Endothelial cell (in vitro differentiated cells): ENCODE measurements at regions not wholly inside any gene's neighbourhood (a gene's known extent, or its start where the extent isn't known, plus 50 kb on each side); places are given as distances from the start of the nearest gene placed in this dataset.

Experiments used
- DNase-seq: peaks from one replicate; pipeline ENCODE4 v3.0.0; 2021; ENCODE audit warnings: low spot score
- H3K27ac Mint-ChIP-seq: one replicate; pipeline ENCODE4 v1.8.0; 2021; ENCODE audit warnings: mixed read lengths, inconsistent platforms; ENCODE audit not compliant: unreplicated experiment
- H3K27me3 Mint-ChIP-seq: one replicate; pipeline ENCODE4 v1.8.0; 2021; ENCODE audit warnings: mild to moderate bottlenecking, moderate library complexity, mixed read lengths, inconsistent platforms; ENCODE audit not compliant: unreplicated experiment
- H3K36me3 Mint-ChIP-seq: one replicate; pipeline ENCODE4 v1.8.0; 2021; ENCODE audit warnings: mild to moderate bottlenecking, low read depth, mixed read lengths, inconsistent platforms; ENCODE audit not compliant: unreplicated experiment
- H3K4me1 Mint-ChIP-seq: one replicate; pipeline ENCODE4 v1.8.0; 2021; ENCODE audit warnings: mild to moderate bottlenecking, mixed read lengths, inconsistent platforms; ENCODE audit not compliant: unreplicated experiment
- H3K4me3 Mint-ChIP-seq: one replicate; pipeline ENCODE4 v1.8.0; 2021; ENCODE audit warnings: mild to moderate bottlenecking, mixed read lengths, inconsistent platforms; ENCODE audit not compliant: unreplicated experiment
- H3K9me3 Mint-ChIP-seq: one replicate; pipeline ENCODE4 v1.8.0; 2021; ENCODE audit warnings: mixed read lengths, inconsistent platforms; ENCODE audit not compliant: unreplicated experiment
- CTCF ChIP-seq: fragments of 200-600 bp; sonication (generic); IDR thresholded peaks from one replicate; pipeline ENCODE4 v1.5.0; 2021; ENCODE audit warnings: antibody characterized with exemption; ENCODE audit not compliant: unreplicated experiment

GRCh38 chr6:139474145-139475108 is 100.0 kb upstream of the CITED2 start:
- Mint-ChIP-seq H3K4me3 (no peak overlapping the region), H3K9me3 (no peaks in the 10 kb centered on the region), H3K27ac (peak overlapping the region; percentile 11), H3K4me1 (peaks cover 22% of the 10 kb centered on the region), H3K36me3 (no peaks in the 10 kb centered on the region), H3K27me3 (no peaks in the 10 kb centered on the region)
- no peak for TF ChIP-seq CTCF
- DNase-seq = no peak

- H3K36me3 Mint-ChIP-seq = no peaks in the 10 kb centered on the region
- no peak overlapping the region for H3K27ac Mint-ChIP-seq
- H3K27me3 Mint-ChIP-seq = no peaks in the 10 kb centered on the region
- H3K9me3 Mint-ChIP-seq = no peaks in the 10 kb centered on the region
- H3K4me3 Mint-ChIP-seq = no peak overlapping the region
- TF ChIP-seq CTCF = no peak
- no peak for DNase-seq
- H3K4me1 Mint-ChIP-seq = peaks cover 24% of the 10 kb centered on the region
Measured at GRCh38 chr6:139473731-139474130, 99.3 kb upstream of the CITED2 start.

- no peak for TF ChIP-seq CTCF
- DNase-seq = no peak
- Mint-ChIP-seq H3K27me3 (no peaks in the 10 kb centered on the region), H3K4me1 (peaks cover 28% of the 10 kb centered on the region), H3K36me3 (no peaks in the 10 kb centered on the region), H3K27ac (no peak overlapping the region), H3K4me3 (no peak overlapping the region), H3K9me3 (no peaks in the 10 kb centered on the region)
Measured at GRCh38 chr6:139473231-139473701, 98.8 kb upstream of the CITED2 start.

- Mint-ChIP-seq H3K27ac (no peak overlapping the region), H3K27me3 (no peaks in the 10 kb centered on the region), H3K4me1 (peaks cover 32% of the 10 kb centered on the region), H3K9me3 (no peaks in the 10 kb centered on the region), H3K36me3 (no peaks in the 10 kb centered on the region), H3K4me3 (no peak overlapping the region)
- no peak for TF ChIP-seq CTCF
- DNase-seq = no peak
Measured at GRCh38 chr6:139472351-139473015, 98.0 kb upstream of the CITED2 start.

- no peaks in the 10 kb centered on the region for H3K36me3 Mint-ChIP-seq
- no peaks in the 10 kb centered on the region for H3K27me3 Mint-ChIP-seq
- no peak for DNase-seq
- no peak for TF ChIP-seq CTCF
- H3K4me3 Mint-ChIP-seq = no peak overlapping the region
- H3K27ac Mint-ChIP-seq = no peak overlapping the region
- H3K9me3 Mint-ChIP-seq = no peaks in the 10 kb centered on the region
- peaks cover 32% of the 10 kb centered on the region for H3K4me1 Mint-ChIP-seq
Measured at GRCh38 chr6:139470997-139471396, 96.5 kb upstream of the CITED2 start.
